HCT116 (cell line): ENCODE measurements at regions not wholly inside any gene's neighbourhood (a gene's known extent, or its start where the extent isn't known, plus 50 kb on each side); places are given as distances from the start of the nearest gene placed in this dataset.

Experiments
- ATAC-seq: fragments of 200-7000 bp; cut with Tn5 transposase; 2 replicates; pipeline ENCODE4 v1.9.1; 2020; ENCODE audit warnings: mild to moderate bottlenecking, moderate library complexity
- BruUV-seq: library from RNA; stranded (reverse); fragments of 400-500 nt; replicated peaks from 2 replicates; lab custom pipeline; 2021; lab: Mats Ljungman, UMichigan
- CTCF ChIA-PET: fragments of 300-600 bp; sonication (Branson Sonifier 250); formaldehyde crosslinking; loops from one replicate; lab custom pipeline; 2021; ENCODE audit warnings: antibody characterized with exemption; lab: Charles Lee
- POLR2A ChIA-PET: fragments of 300-600, 350-600 bp; sonication (Branson Sonifier 250); formaldehyde crosslinking; loops from one replicate; lab custom pipeline; 2021; ENCODE audit warnings: antibody characterized with exemption; lab: Charles Lee
- RAD21 ChIA-PET, 2 experiments: fragments of 300-600 bp; sonication (Branson Sonifier 250); formaldehyde crosslinking; loops; one replicate each; lab custom pipeline; 2023; ENCODE audit warnings: low total read pairs in 2 of 2; ENCODE audit not compliant: uncharacterized antibody in 2 of 2, unreplicated experiment in 2 of 2, low non-redundant PET in 1 of 2; lab: Charles Lee
- DNase-seq: peaks from one replicate; pipeline ENCODE4 v3.0.0-alpha.2; 2010; ENCODE audit warnings: low read depth, low spot score
- H2AFZ ChIP-seq: fragments of 200-600 bp; shearing (Covaris generic), sonication (generic); 2 replicates; pipeline ENCODE4 v1.6.1; 2017; ENCODE audit warnings: low read depth, mixed run types, mixed read lengths, antibody characterized with exemption, low read length; ENCODE audit not compliant: poor library complexity, severe bottlenecking
- H3K27ac ChIP-seq: 2 replicates; pipeline ENCODE4 v1.5.1; 2012; ENCODE audit warnings: low read depth, low read length
- H3K27me3 ChIP-seq: fragments of 200-600 bp; sonication (generic); 2 replicates; pipeline ENCODE4 v1.6.1; 2016; ENCODE audit warnings: mixed run types, low read length, mixed read lengths; ENCODE audit not compliant: insufficient read depth
- H3K36me3 ChIP-seq, 2 experiments: fragments of 200-500 bp in 1 of 2; fragments of 200-600 bp in 1 of 2; sonication (Bioruptor generic) in 1 of 2; sonication (generic) in 1 of 2; 2 replicates each; pipeline versions ENCODE4 v1.5.1 to v1.6.1; 2014 to 2016; ENCODE audit warnings: low read length in 2 of 2, inconsistent platforms in 1 of 2, mixed read lengths in 1 of 2, mixed run types in 1 of 2; ENCODE audit not compliant: insufficient read depth in 2 of 2, control insufficient read depth in 1 of 2
- H3K4me1 ChIP-seq, 2 experiments: fragments of 200-600 bp in 1 of 2; sonication (generic) in 1 of 2; 2 replicates each; pipeline versions ENCODE4 v1.5.1 to v1.6.1; 2012 to 2017; ENCODE audit warnings: low read length in 2 of 2, inconsistent platforms in 1 of 2, mild to moderate bottlenecking in 1 of 2, mixed read lengths in 1 of 2, mixed run types in 1 of 2, moderate library complexity in 1 of 2; ENCODE audit not compliant: insufficient read depth in 2 of 2, control insufficient read depth in 1 of 2
- H3K4me2 ChIP-seq: fragments of 200-600 bp; sonication (generic); 2 replicates; pipeline ENCODE4 v1.6.1; 2017; ENCODE audit warnings: mixed run types, low read length, mixed read lengths
- H3K4me3 ChIP-seq, 2 experiments: fragments of 200-600 bp in 1 of 2; sonication (generic) in 1 of 2; replicated peaks in 1 of 2; 2 replicates each; pipeline ENCODE4 v1.5.1; 2011 to 2016; ENCODE audit warnings: low read length in 2 of 2, control low read depth in 1 of 2, low read depth in 1 of 2, mild to moderate bottlenecking in 1 of 2, mixed read lengths in 1 of 2, mixed run types in 1 of 2
- H3K79me2 ChIP-seq: fragments of 200-600 bp; sonication (generic); 2 replicates; pipeline ENCODE4 v1.6.1; 2017; ENCODE audit warnings: mild to moderate bottlenecking, mixed run types, low read length, moderate library complexity, mixed read lengths; ENCODE audit not compliant: insufficient read depth
- H3K9ac ChIP-seq: fragments of 200-600 bp; sonication (generic); 2 replicates; pipeline ENCODE4 v1.6.1; 2016; ENCODE audit warnings: low read length, mixed read lengths
- H3K9me2 ChIP-seq: fragments of 200-600 bp; sonication (generic), shearing (Covaris generic); 2 replicates; pipeline ENCODE4 v1.6.1; 2017; ENCODE audit warnings: mixed run types, mild to moderate bottlenecking, moderate library complexity; ENCODE audit not compliant: insufficient read depth
- H3K9me3 ChIP-seq, 2 experiments: fragments of 200-500 bp in 1 of 2; fragments of 200-600 bp in 1 of 2; sonication (Bioruptor generic) in 1 of 2; sonication (generic) in 1 of 2; 2 replicates each; pipeline ENCODE4 v1.6.1; 2014 to 2017; ENCODE audit warnings: low read length in 2 of 2, mixed read lengths in 2 of 2, inconsistent platforms in 1 of 2, low read depth in 1 of 2, mild to moderate bottlenecking in 1 of 2, mixed run types in 1 of 2, moderate library complexity in 1 of 2; ENCODE audit not compliant: control insufficient read depth in 1 of 2, insufficient read depth in 1 of 2
- H4K20me1 ChIP-seq: fragments of 200-600 bp; sonication (generic), shearing (Covaris generic); 2 replicates; pipeline ENCODE4 v1.6.1; 2017; ENCODE audit warnings: mixed run types, mild to moderate bottlenecking, moderate library complexity; ENCODE audit not compliant: insufficient read depth
- EGR1 ChIP-seq: IDR thresholded peaks from 2 replicates; pipeline ENCODE4 v1.6.1; 2012; ENCODE audit warnings: low read depth
- JUND ChIP-seq: IDR thresholded peaks from 2 replicates; pipeline ENCODE4 v1.6.1; 2012
- POLR2A ChIP-seq: IDR thresholded peaks from 2 replicates; pipeline ENCODE4 v1.7.0; 2011; ENCODE audit warnings: borderline replicate concordance; ENCODE audit not compliant: insufficient read depth, insufficient read length; ENCODE audit errors: extremely low read depth
- SIN3A ChIP-seq: IDR thresholded peaks from 2 replicates; pipeline ENCODE4 v1.6.1; 2012; ENCODE audit warnings: low read depth
- ZFX ChIP-seq: fragments of 450-650 bp; IDR thresholded peaks from 2 replicates; pipeline ENCODE4 v1.6.1; 2017
- intact Hi-C: fragments of 100-400 bp; cut with micrococcal nuclease; formaldehyde crosslinking; loops from 2 replicates; pipeline ENCODE4 v1.10.0; 2022
- TF ChIP-seq, protein P1 (sequence below): IDR thresholded peaks from 2 replicates; pipeline ENCODE4 v1.6.1; 2012
- TF ChIP-seq, protein P2 (sequence below), 3 experiments: fragments of 200-600 bp in 1 of 3; sonication (generic) in 1 of 3; IDR thresholded peaks in 2 of 3; conservative IDR thresholded peaks in 1 of 3; 2 replicates each; pipeline ENCODE4 v1.5.1; 2012 to 2017; ENCODE audit warnings: low read depth in 2 of 3, low read length in 2 of 3, antibody characterized with exemption in 1 of 3, borderline replicate concordance in 1 of 3, control low read depth in 1 of 3, mild to moderate bottlenecking in 1 of 3, mixed read lengths in 1 of 3, mixed run types in 1 of 3, moderate library complexity in 1 of 3; ENCODE audit not compliant: insufficient read depth in 1 of 3
- TF ChIP-seq, protein P3 (sequence below): IDR thresholded peaks from 2 replicates; pipeline ENCODE4 v1.6.1; 2012; ENCODE audit warnings: low read depth

DNA sequence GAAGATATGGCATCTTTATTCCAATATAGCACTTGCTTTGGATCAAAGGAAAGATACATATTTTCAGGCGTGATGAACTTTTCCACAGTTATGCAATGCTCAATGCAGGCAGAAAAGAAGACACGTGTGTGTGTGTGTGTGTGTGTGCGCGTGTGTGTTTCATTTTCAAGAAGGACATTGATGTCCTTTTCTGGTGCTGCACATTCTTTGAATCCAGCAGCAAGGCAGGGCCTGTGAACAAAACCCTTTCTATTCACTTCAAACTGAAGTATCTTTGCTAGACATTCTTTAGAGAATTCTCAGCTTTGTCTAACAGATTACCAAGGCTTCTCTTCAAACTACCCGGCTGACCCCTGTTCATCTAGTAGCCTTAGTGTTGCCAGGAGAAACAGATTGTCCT, 124.6 kb downstream of the CD47 start:
- DNase-seq (no peak), ATAC-seq (no peak)
- Histone ChIP-seq H3K4me1 (no peaks in the 10 kb centered on the region), H3K27ac (no peak overlapping the region), H2AFZ (no peak overlapping the region), H3K9me2 (no peaks in the 10 kb centered on the region), H3K36me3 (no peaks in the 10 kb centered on the region), H3K79me2 (no peaks in the 10 kb centered on the region), H3K27me3 (no peaks in the 10 kb centered on the region), H3K4me3 (no peak overlapping the region), H3K9ac (no peak overlapping the region), H3K9me3 (no peaks in the 10 kb centered on the region), H4K20me1 (no peaks in the 10 kb centered on the region), H3K4me2 (no peak overlapping the region)
- POLR2A ChIA-PET, result no interaction called here
- intact Hi-C loops, result no loop called here
- no TSS peak for BruUV-seq
- CTCF ChIA-PET, result no interaction called here
- RAD21 ChIA-PET, result no interaction called here
- TF ChIP-seq, protein P1, sequence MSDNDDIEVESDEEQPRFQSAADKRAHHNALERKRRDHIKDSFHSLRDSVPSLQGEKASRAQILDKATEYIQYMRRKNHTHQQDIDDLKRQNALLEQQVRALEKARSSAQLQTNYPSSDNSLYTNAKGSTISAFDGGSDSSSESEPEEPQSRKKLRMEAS, result no peak
- TF ChIP-seq SIN3A, result no peak
- TF ChIP-seq, protein P2, sequence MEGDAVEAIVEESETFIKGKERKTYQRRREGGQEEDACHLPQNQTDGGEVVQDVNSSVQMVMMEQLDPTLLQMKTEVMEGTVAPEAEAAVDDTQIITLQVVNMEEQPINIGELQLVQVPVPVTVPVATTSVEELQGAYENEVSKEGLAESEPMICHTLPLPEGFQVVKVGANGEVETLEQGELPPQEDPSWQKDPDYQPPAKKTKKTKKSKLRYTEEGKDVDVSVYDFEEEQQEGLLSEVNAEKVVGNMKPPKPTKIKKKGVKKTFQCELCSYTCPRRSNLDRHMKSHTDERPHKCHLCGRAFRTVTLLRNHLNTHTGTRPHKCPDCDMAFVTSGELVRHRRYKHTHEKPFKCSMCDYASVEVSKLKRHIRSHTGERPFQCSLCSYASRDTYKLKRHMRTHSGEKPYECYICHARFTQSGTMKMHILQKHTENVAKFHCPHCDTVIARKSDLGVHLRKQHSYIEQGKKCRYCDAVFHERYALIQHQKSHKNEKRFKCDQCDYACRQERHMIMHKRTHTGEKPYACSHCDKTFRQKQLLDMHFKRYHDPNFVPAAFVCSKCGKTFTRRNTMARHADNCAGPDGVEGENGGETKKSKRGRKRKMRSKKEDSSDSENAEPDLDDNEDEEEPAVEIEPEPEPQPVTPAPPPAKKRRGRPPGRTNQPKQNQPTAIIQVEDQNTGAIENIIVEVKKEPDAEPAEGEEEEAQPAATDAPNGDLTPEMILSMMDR (IDR thresholded peaks at IDR 0.05 in 2 of 3, conservative IDR thresholded peaks at IDR 0.05 in 1 of 3; ENCODE audit: borderline replicate concordance in 1 of 3, insufficient read depth in 1 of 3, low read depth in 2 of 3, low read length in 2 of 3), result no peak
- no peak for TF ChIP-seq EGR1
- no peak for TF ChIP-seq POLR2A
- no peak for TF ChIP-seq JUND
- no peak for TF ChIP-seq ZFX
- TF ChIP-seq, protein P3, sequence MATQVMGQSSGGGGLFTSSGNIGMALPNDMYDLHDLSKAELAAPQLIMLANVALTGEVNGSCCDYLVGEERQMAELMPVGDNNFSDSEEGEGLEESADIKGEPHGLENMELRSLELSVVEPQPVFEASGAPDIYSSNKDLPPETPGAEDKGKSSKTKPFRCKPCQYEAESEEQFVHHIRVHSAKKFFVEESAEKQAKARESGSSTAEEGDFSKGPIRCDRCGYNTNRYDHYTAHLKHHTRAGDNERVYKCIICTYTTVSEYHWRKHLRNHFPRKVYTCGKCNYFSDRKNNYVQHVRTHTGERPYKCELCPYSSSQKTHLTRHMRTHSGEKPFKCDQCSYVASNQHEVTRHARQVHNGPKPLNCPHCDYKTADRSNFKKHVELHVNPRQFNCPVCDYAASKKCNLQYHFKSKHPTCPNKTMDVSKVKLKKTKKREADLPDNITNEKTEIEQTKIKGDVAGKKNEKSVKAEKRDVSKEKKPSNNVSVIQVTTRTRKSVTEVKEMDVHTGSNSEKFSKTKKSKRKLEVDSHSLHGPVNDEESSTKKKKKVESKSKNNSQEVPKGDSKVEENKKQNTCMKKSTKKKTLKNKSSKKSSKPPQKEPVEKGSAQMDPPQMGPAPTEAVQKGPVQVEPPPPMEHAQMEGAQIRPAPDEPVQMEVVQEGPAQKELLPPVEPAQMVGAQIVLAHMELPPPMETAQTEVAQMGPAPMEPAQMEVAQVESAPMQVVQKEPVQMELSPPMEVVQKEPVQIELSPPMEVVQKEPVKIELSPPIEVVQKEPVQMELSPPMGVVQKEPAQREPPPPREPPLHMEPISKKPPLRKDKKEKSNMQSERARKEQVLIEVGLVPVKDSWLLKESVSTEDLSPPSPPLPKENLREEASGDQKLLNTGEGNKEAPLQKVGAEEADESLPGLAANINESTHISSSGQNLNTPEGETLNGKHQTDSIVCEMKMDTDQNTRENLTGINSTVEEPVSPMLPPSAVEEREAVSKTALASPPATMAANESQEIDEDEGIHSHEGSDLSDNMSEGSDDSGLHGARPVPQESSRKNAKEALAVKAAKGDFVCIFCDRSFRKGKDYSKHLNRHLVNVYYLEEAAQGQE, result no peak
